AG09319 (cell line): ENCODE measurements at regions not wholly inside any gene's neighbourhood (a gene's known extent, or its start where the extent isn't known, plus 50 kb on each side); places are given as distances from the start of the nearest gene placed in this dataset.
"Not testable (repeated sequence)": the region's sequence is repeated elsewhere in the genome, so short reads cannot be mapped to it uniquely, and the experiment has no call there.

ENCODE experiments used
- DNase-seq: peaks from one replicate; pipeline ENCODE4 v3.0.0-alpha.2; 2010; ENCODE audit warnings: low read depth; ENCODE audit errors: extremely low read depth
- CTCF ChIP-seq: IDR thresholded peaks from 2 replicates; pipeline ENCODE4 v1.5.1; 2011; ENCODE audit warnings: low read depth, mild to moderate bottlenecking, inconsistent platforms, low read length, moderate library complexity

- no peak; the same call in 1 of the 2 replicates for TF ChIP-seq CTCF
- DNase-seq, result no peak
Observed at GRCh38 chr2:242085941-242086621, 216.6 kb downstream of the RTP5 start.

- not testable (repeated sequence) for DNase-seq
Observed at GRCh38 chr2:242088044-242088443, 218.5 kb downstream of the RTP5 start.

GRCh38 chr2:242088471-242089212 lies 219.1 kb downstream of the RTP5 start:
- peak; percentile 48 for DNase-seq
- no peak for TF ChIP-seq CTCF

- DNase-seq, result not testable (repeated sequence)
Observed at GRCh38 chr2:242089213-242089549, 219.7 kb downstream of the RTP5 start.

- not testable (repeated sequence) for DNase-seq
Observed at GRCh38 chr2:242097278-242097677, 227.7 kb downstream of the RTP5 start.

- no peak for DNase-seq
- no peak for TF ChIP-seq CTCF
Observed at GRCh38 chr2:242098034-242098433, 228.5 kb downstream of the RTP5 start.

- TF ChIP-seq CTCF, result no peak
- no peak for DNase-seq
Observed at GRCh38 chr2:242098445-242099128, 229.1 kb downstream of the RTP5 start.

- not testable (repeated sequence) for DNase-seq
Observed at GRCh38 chr2:242103093-242103492, 233.6 kb downstream of the RTP5 start.

GRCh38 chr2:242104202-242104956 lies 234.8 kb downstream of the RTP5 start:
- DNase-seq, result not testable (repeated sequence)

GRCh38 chr2:242107065-242107464 lies 237.5 kb downstream of the RTP5 start:
- not testable (repeated sequence) for DNase-seq

- DNase-seq, result not testable (repeated sequence)
Observed at GRCh38 chr2:242108797-242109500, 239.4 kb downstream of the RTP5 start.

GRCh38 chr2:242109819-242110218 lies 240.3 kb downstream of the RTP5 start:
- not testable (repeated sequence) for DNase-seq

- DNase-seq, result not testable (repeated sequence)
Observed at GRCh38 chr2:242111954-242112353, 242.4 kb downstream of the RTP5 start.

- not testable (repeated sequence) for DNase-seq
Observed at GRCh38 chr2:242113492-242113891, 244.0 kb downstream of the RTP5 start.
